Parathyroid adenoma (tissue), 2 donors: ENCODE measurements at regions not wholly inside any gene's neighbourhood (a gene's known extent, or its start where the extent isn't known, plus 50 kb on each side); places are given as distances from the start of the nearest gene placed in this dataset.

ENCODE experiments used
- H2AFZ ChIP-seq: fragments of 300-600 bp; sonication (generic); one replicate; pipeline ENCODE4 v1.7.0; 2017; ENCODE audit warnings: antibody characterized with exemption, mild to moderate bottlenecking
- H3K27ac ChIP-seq: fragments of 300-600 bp; sonication (generic); one replicate; pipeline ENCODE4 v1.7.0; 2017
- H3K27me3 ChIP-seq: fragments of 300-600 bp; sonication (generic); one replicate; pipeline ENCODE4 v1.7.0; 2017; ENCODE audit warnings: low read length; ENCODE audit not compliant: control insufficient read depth, insufficient read depth
- H3K36me3 ChIP-seq: fragments of 300-600 bp; sonication (generic); one replicate; pipeline ENCODE4 v1.7.0; 2017; ENCODE audit warnings: low read length; ENCODE audit not compliant: control insufficient read depth, insufficient read depth
- H3K4me1 ChIP-seq: fragments of 300-600 bp; sonication (generic); one replicate; pipeline ENCODE4 v1.7.0; 2017; ENCODE audit warnings: control low read depth
- H3K4me2 ChIP-seq: fragments of 300-600 bp; sonication (generic); one replicate; pipeline ENCODE4 v1.7.0; 2017; ENCODE audit warnings: low read length
- H3K4me3 ChIP-seq: fragments of 300-600 bp; sonication (generic); one replicate; pipeline ENCODE4 v1.7.0; 2017; ENCODE audit warnings: low read depth, low read length
- H3K79me2 ChIP-seq: fragments of 300-600 bp; sonication (generic); one replicate; pipeline ENCODE4 v1.7.0; 2017; ENCODE audit warnings: control low read depth
- H3K9ac ChIP-seq: fragments of 300-600 bp; sonication (generic); one replicate; pipeline ENCODE4 v1.7.0; 2017; ENCODE audit warnings: mild to moderate bottlenecking
- H3K9me3 ChIP-seq: fragments of 300-600 bp; sonication (generic); one replicate; pipeline ENCODE4 v1.7.0; 2017; ENCODE audit warnings: low read length; ENCODE audit not compliant: control insufficient read depth
- CTCF ChIP-seq: fragments of 300-600 bp; sonication (generic); IDR thresholded peaks from one replicate; pipeline ENCODE4 v1.7.0; 2017; ENCODE audit warnings: antibody characterized with exemption, mild to moderate bottlenecking
- donor health status: primary hyperparathyroidism.

DNA sequence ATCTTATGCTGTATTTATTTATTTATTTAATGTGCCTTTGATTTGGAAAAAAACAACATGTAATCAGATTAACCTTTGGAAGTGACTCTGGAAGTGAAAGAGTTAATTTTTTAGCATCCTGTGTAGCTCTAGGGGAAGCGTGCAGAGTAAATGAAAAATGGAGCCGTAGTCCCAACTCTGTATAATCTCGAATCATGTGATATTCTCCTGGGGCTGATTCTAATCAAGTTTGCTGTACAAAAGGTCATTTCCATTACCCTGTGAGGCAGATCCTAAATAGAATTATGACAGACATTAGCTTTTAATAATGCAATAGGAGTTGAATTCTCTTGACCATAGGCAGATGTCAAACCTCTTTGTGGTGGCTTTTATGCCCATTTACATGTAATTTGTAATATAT, 238.6 kb upstream of the CSNK1A1L start:
- H2AFZ ChIP-seq, result no peak overlapping the region
- no peaks in the 10 kb centered on the region for H3K9me3 ChIP-seq
- H3K27me3 ChIP-seq, result no peaks in the 10 kb centered on the region
- no peak overlapping the region for H3K9ac ChIP-seq
- no peak overlapping the region for H3K4me3 ChIP-seq
- H3K4me1 ChIP-seq, result no peaks in the 10 kb centered on the region
- H3K27ac ChIP-seq, result no peak overlapping the region
- no peaks in the 10 kb centered on the region for H3K36me3 ChIP-seq
- H3K79me2 ChIP-seq, result no peaks in the 10 kb centered on the region
- TF ChIP-seq CTCF, result no peak
- H3K4me2 ChIP-seq, result no peak overlapping the region

DNA sequence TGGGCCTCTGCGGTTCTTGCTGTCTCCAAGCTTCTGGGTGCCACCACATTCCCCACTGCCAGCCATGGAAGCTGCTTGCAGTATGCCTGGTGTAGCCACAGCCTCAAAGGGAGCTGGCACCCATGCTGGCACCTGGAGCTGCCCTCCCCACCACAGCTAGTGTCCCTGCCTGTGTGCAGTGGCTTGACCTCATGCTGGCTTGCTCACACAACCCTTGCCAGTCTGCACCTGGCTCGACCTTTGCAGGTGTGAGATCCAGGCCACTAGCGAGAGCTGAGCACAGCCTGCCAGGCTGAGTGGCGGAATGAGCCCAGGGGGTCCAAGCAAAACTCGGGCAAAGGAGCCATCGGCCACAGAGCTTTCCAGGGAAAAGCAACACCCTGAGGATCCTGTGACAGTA, 236.7 kb upstream of the CSNK1A1L start:
- H3K4me3 ChIP-seq, result no peak overlapping the region
- H3K4me2 ChIP-seq, result no peak overlapping the region
- H2AFZ ChIP-seq, result no peak overlapping the region
- TF ChIP-seq CTCF, result no peak
- H3K27me3 ChIP-seq, result no peaks in the 10 kb centered on the region
- H3K9ac ChIP-seq, result no peak overlapping the region
- H3K36me3 ChIP-seq, result no peaks in the 10 kb centered on the region
- no peaks in the 10 kb centered on the region for H3K79me2 ChIP-seq
- H3K27ac ChIP-seq, result no peak overlapping the region
- no peaks in the 10 kb centered on the region for H3K9me3 ChIP-seq
- no peaks in the 10 kb centered on the region for H3K4me1 ChIP-seq

GRCh38 chr13:37340901-37341670, 235.6 kb upstream of the CSNK1A1L start:
- Histone ChIP-seq H3K4me2 (no peak overlapping the region), H3K79me2 (no peaks in the 10 kb centered on the region)
- no peak for TF ChIP-seq CTCF

GRCh38 chr13:37339386-37339735, 233.9 kb upstream of the CSNK1A1L start:
- TF ChIP-seq CTCF, result no peak
- no peak overlapping the region for H3K27ac ChIP-seq
- H3K79me2 ChIP-seq, result no peaks in the 10 kb centered on the region
- no peak overlapping the region for H3K4me3 ChIP-seq
- no peaks in the 10 kb centered on the region for H3K27me3 ChIP-seq
- H3K4me2 ChIP-seq, result no peak overlapping the region
- H3K36me3 ChIP-seq, result no peaks in the 10 kb centered on the region
- H3K4me1 ChIP-seq, result no peaks in the 10 kb centered on the region
- no peaks in the 10 kb centered on the region for H3K9me3 ChIP-seq
- H3K9ac ChIP-seq, result no peak overlapping the region
- no peak overlapping the region for H2AFZ ChIP-seq

More at GRCh38 chr13:37340901-37341670, 235.6 kb upstream of the CSNK1A1L start:
- Histone ChIP-seq H3K27me3 (no peaks in the 10 kb centered on the region), H3K9me3 (no peaks in the 10 kb centered on the region), H3K9ac (no peak overlapping the region), H3K4me1 (no peaks in the 10 kb centered on the region), H3K4me3 (no peak overlapping the region), H3K27ac (no peak overlapping the region), H3K36me3 (no peaks in the 10 kb centered on the region), H2AFZ (no peak overlapping the region)
